ENCODE measurements at regions not wholly inside any gene's neighbourhood (a gene's known extent, or its start where the extent isn't known, plus 50 kb on each side); places are given as distances from the start of the nearest gene placed in this dataset.

GRCh38 chr9:108160706-108161355 is 671.3 kb upstream of the KLF4 start:
- H3K4me1 ChIP-seq (ENCODE audit: control insufficient read depth, insufficient read depth, low read length), result peaks cover 5% of the 10 kb centered on the region; the same call in 1 of the 2 replicates
- TF ChIP-seq MAZ (IDR thresholded peaks at IDR 0.05; ENCODE audit: borderline replicate concordance, low read depth, low read length) (no peak), CEBPB (IDR thresholded peaks at IDR 0.05; ENCODE audit: low read depth, low read length) (no peak), MXI1 (IDR thresholded peaks at IDR 0.05; ENCODE audit: borderline replicate concordance, low read depth, low read length) (no peak), CTCF (conservative IDR thresholded peaks at IDR 0.05; ENCODE audit: low read depth, low read length) (no peak)
- no peak overlapping the region for H2BK15ac ChIP-seq (ENCODE audit: low read depth, low read length)
- no peaks in the 10 kb centered on the region for H3K79me1 ChIP-seq (ENCODE audit: low read depth in 1 of 2, low read length in 2 of 2)
- dilution Hi-C loops (cut with HindIII; ENCODE audit: low sequenced_read_pairs, unreplicated experiment), result no loop called here
- no peak overlapping the region for H2BK5ac ChIP-seq (ENCODE audit: low read depth, low read length, poor library complexity, severe bottlenecking)
- no peak overlapping the region for H2AK9ac ChIP-seq (replicated peaks; ENCODE audit: low read depth, low read length, poor library complexity)
- H4K8ac ChIP-seq (ENCODE audit: low read depth in 2 of 2, low read length in 2 of 2), result no peak overlapping the region
- H3K4me3 ChIP-seq (ENCODE audit: insufficient read depth, low read depth, low read length), result no peak overlapping the region
- CTCF ChIA-PET, result no interaction called here
- no peak overlapping the region for H2AFZ ChIP-seq (replicated peaks; ENCODE audit: low read length, poor library complexity)
- no CpG with 5 or more reads among the region's 5 CpGs for WGBS, 2 experiments (ENCODE audit: extremely low coverage in 2 of 2, insufficient read length in 1 of 2)
- H3K9ac ChIP-seq (ENCODE audit: low read depth, low read length), result no peak overlapping the region
- H4K91ac ChIP-seq (ENCODE audit: insufficient read depth, low read depth, low read length), result no peak overlapping the region
- DNase-seq (no peak), ATAC-seq (ENCODE audit: low read depth) (no peak)
- no peak overlapping the region for H2AK5ac ChIP-seq (ENCODE audit: low read depth, low read length)
- H4K20me1 ChIP-seq (ENCODE audit: insufficient read depth, low read length), result no peaks in the 10 kb centered on the region
- H3K18ac ChIP-seq (ENCODE audit: low read depth, low read length), result no peak overlapping the region
- H3K27ac ChIP-seq (ENCODE audit: insufficient read depth, low read length), result no peak overlapping the region
- no peak overlapping the region for H3K56ac ChIP-seq (ENCODE audit: extremely low read depth, insufficient read depth, low read length)
- in situ Hi-C loops (cut with MboI; ENCODE audit: low sequenced_read_pairs), result no loop called here
- no peaks in the 10 kb centered on the region for H3K9me3 ChIP-seq (ENCODE audit: control insufficient read depth, insufficient read depth, low read length)
- H3K14ac ChIP-seq (replicated peaks; ENCODE audit: low read depth, low read length), result no peak overlapping the region
- no TSS peak for BruUV-seq (replicated peaks)
- no peak overlapping the region for H4K5ac ChIP-seq (ENCODE audit: low read depth, low read length)
- intact Hi-C loops (cut with micrococcal nuclease), result loop anchor here (10.0 kb wide), 2 partner anchors 406 to 676 kb away; partner anchors contain the start of gene KLF4
- no peak overlapping the region for H3K4ac ChIP-seq (ENCODE audit: low read depth, low read length)
- peaks cover 5% of the 10 kb centered on the region for H3K27me3 ChIP-seq (ENCODE audit: control insufficient read depth, insufficient read depth, low read length)
- no peak overlapping the region for H3K4me2 ChIP-seq (ENCODE audit: low read depth, low read length)
- H3K36me3 ChIP-seq (ENCODE audit: control insufficient read depth, insufficient read depth, low read length), result no peaks in the 10 kb centered on the region
- H2BK20ac ChIP-seq (ENCODE audit: low read depth, low read length), result no peak overlapping the region
- POLR2A ChIA-PET (ENCODE audit: unreplicated experiment), result no interaction called here
- H2BK120ac ChIP-seq (ENCODE audit: low read depth, low read length), result no peak overlapping the region
- no peak overlapping the region for H3K23ac ChIP-seq (ENCODE audit: low read depth, low read length)
- H3K9me1 ChIP-seq (ENCODE audit: insufficient read depth, low read length), result 0 out of 2 replicates have a peak, but pooled peaks cover 4% of the 10 kb centered on the region
